Neural progenitor cell (in vitro differentiated cells): ENCODE measurements at regions not wholly inside any gene's neighbourhood (a gene's known extent, or its start where the extent isn't known, plus 50 kb on each side); places are given as distances from the start of the nearest gene placed in this dataset.

Experiments
- DNase-seq: peaks from one replicate; pipeline ENCODE4 v3.0.0-alpha.2; 2016; ENCODE audit warnings: low spot score
- H2AFZ ChIP-seq: fragments of 200-600 bp; sonication (generic); replicated peaks from 2 replicates; pipeline ENCODE4 v1.6.1; 2016; ENCODE audit warnings: antibody characterized with exemption
- H3F3A ChIP-seq: fragments of 200-600 bp; sonication (generic); 2 replicates; pipeline ENCODE4 v1.6.1; 2016; ENCODE audit warnings: antibody characterized with exemption, low read depth
- H3K27ac ChIP-seq: fragments of 200-600 bp; sonication (generic); 2 replicates; pipeline ENCODE4 v1.5.1; 2016; ENCODE audit warnings: mild to moderate bottlenecking
- H3K27me3 ChIP-seq: fragments of 200-600 bp; sonication (generic); 2 replicates; pipeline ENCODE4 v1.6.1; 2016; ENCODE audit warnings: mild to moderate bottlenecking, moderate library complexity
- H3K36me3 ChIP-seq: fragments of 200-600 bp; sonication (generic); 2 replicates; pipeline ENCODE4 v1.5.1; 2016
- H3K4me1 ChIP-seq: fragments of 200-600 bp; sonication (generic); 2 replicates; pipeline ENCODE4 v1.6.1; 2016; ENCODE audit warnings: mixed run types
- H3K4me2 ChIP-seq: fragments of 200-600 bp; sonication (generic); 2 replicates; pipeline ENCODE4 v1.6.1; 2016
- H3K4me3 ChIP-seq: fragments of 200-600 bp; sonication (generic); 2 replicates; pipeline ENCODE4 v1.5.1; 2016
- H3K79me2 ChIP-seq: fragments of 200-600 bp; sonication (generic); 2 replicates; pipeline ENCODE4 v1.6.1; 2016; ENCODE audit warnings: low read depth
- H3K9ac ChIP-seq: fragments of 200-600 bp; sonication (generic); 2 replicates; pipeline ENCODE4 v1.6.1; 2016
- H3K9me3 ChIP-seq: fragments of 200-600 bp; sonication (generic); 2 replicates; pipeline ENCODE4 v1.5.1; 2016; ENCODE audit warnings: low read depth
- H4K20me1 ChIP-seq: fragments of 200-600 bp; sonication (generic); 2 replicates; pipeline ENCODE4 v1.6.1; 2016; ENCODE audit warnings: low read depth
- H3K27ac Mint-ChIP-seq: 3 replicates; pipeline ENCODE4 v1.8.0; 2021; ENCODE audit warnings: mixed read lengths
- H3K27me3 Mint-ChIP-seq: 2 replicates; pipeline ENCODE4 v1.8.0; 2022; ENCODE audit warnings: low read depth, mild to moderate bottlenecking, inconsistent platforms, moderate library complexity, mixed read lengths; ENCODE audit not compliant: insufficient read depth
- H3K36me3 Mint-ChIP-seq: 3 replicates; pipeline ENCODE4 v1.8.0; 2021; ENCODE audit warnings: mixed read lengths
- H3K4me1 Mint-ChIP-seq: 3 replicates; pipeline ENCODE4 v1.8.0; 2021; ENCODE audit warnings: mixed read lengths
- H3K4me3 Mint-ChIP-seq: 3 replicates; pipeline ENCODE4 v1.8.0; 2021; ENCODE audit warnings: mild to moderate bottlenecking, moderate library complexity, mixed read lengths
- H3K9me3 Mint-ChIP-seq: 3 replicates; pipeline ENCODE4 v1.8.0; 2020; ENCODE audit warnings: mixed read lengths
- CTCF ChIP-seq: fragments of 200-600 bp; sonication (generic); IDR thresholded peaks from 2 replicates; pipeline ENCODE4 v1.5.1; 2017; ENCODE audit warnings: antibody characterized with exemption, mild to moderate bottlenecking
- EZH2 ChIP-seq: fragments of 200-600 bp; sonication (generic); IDR thresholded peaks from 2 replicates; pipeline ENCODE4 v1.6.1; 2017; ENCODE audit warnings: antibody characterized with exemption, mild to moderate bottlenecking, moderate library complexity
- EZH2phosphoT487 ChIP-seq: fragments of 200-600 bp; sonication (generic); IDR thresholded peaks from 2 replicates; pipeline ENCODE4 v1.6.1; 2017; ENCODE audit warnings: antibody characterized with exemption

GRCh38 chr5:96506376-96506775 lies 73.3 kb upstream of the PCSK1 start:
- H3K4me3 Mint-ChIP-seq: peak overlapping the region; percentile 34
- H3K27ac Mint-ChIP-seq: peak overlapping the region; percentile 92
- Histone ChIP-seq H3K9me3 (no peaks in the 10 kb centered on the region), H3K4me1 (peaks cover 47% of the 10 kb centered on the region), H3K4me2 (no peak overlapping the region), H3F3A (peaks cover 28% of the 10 kb centered on the region), H2AFZ (no peak overlapping the region), H3K79me2 (no peaks in the 10 kb centered on the region), H3K27me3 (no peaks in the 10 kb centered on the region), H4K20me1 (no peaks in the 10 kb centered on the region), H3K9ac (no peak overlapping the region), H3K36me3 (no peaks in the 10 kb centered on the region), H3K4me3 (no peak overlapping the region), H3K27ac (no peak overlapping the region)
- no peak for DNase-seq
- no peaks in the 10 kb centered on the region for H3K27me3 Mint-ChIP-seq
- peaks cover 55% of the 10 kb centered on the region for H3K4me1 Mint-ChIP-seq
- H3K36me3 Mint-ChIP-seq: no peaks in the 10 kb centered on the region
- no peaks in the 10 kb centered on the region for H3K9me3 Mint-ChIP-seq
- TF ChIP-seq EZH2: no peak
- no peak for TF ChIP-seq EZH2phosphoT487

- Mint-ChIP-seq H3K27me3 (no peaks in the 10 kb centered on the region), H3K4me1 (peaks cover 52% of the 10 kb centered on the region)
Measured at GRCh38 chr5:96506866-96507527, 73.9 kb upstream of the PCSK1 start.

GRCh38 chr5:96509316-96509715 lies 76.3 kb upstream of the PCSK1 start:
- Histone ChIP-seq H3K36me3 (no peaks in the 10 kb centered on the region), H3K4me1 (peaks cover 22% of the 10 kb centered on the region), H3F3A (peaks cover 8% of the 10 kb centered on the region), H3K27ac (no peak overlapping the region), H2AFZ (no peak overlapping the region), H3K4me3 (no peak overlapping the region), H3K9me3 (no peaks in the 10 kb centered on the region), H3K4me2 (no peak overlapping the region), H3K27me3 (no peaks in the 10 kb centered on the region), H4K20me1 (no peaks in the 10 kb centered on the region), H3K79me2 (no peaks in the 10 kb centered on the region), H3K9ac (no peak overlapping the region)
- Mint-ChIP-seq H3K36me3 (no peaks in the 10 kb centered on the region), H3K4me3 (no peak overlapping the region), H3K27ac (peak overlapping the region; percentile 90), H3K4me1 (peaks cover 31% of the 10 kb centered on the region), H3K9me3 (no peaks in the 10 kb centered on the region), H3K27me3 (no peaks in the 10 kb centered on the region)
- DNase-seq: no peak
- TF ChIP-seq EZH2phosphoT487 (no peak), CTCF (no peak), EZH2 (no peak)

More at GRCh38 chr5:96506866-96507527, 73.9 kb upstream of the PCSK1 start:
- H4K20me1 ChIP-seq: no peaks in the 10 kb centered on the region
- no peak overlapping the region for H3K4me2 ChIP-seq
- H2AFZ ChIP-seq: no peak overlapping the region
- H3K27me3 ChIP-seq: no peaks in the 10 kb centered on the region
- no peaks in the 10 kb centered on the region for H3K36me3 ChIP-seq
- Mint-ChIP-seq H3K27ac (no peak overlapping the region), H3K9me3 (no peaks in the 10 kb centered on the region), H3K4me3 (no peak overlapping the region), H3K36me3 (no peaks in the 10 kb centered on the region)
- H3F3A ChIP-seq: peaks cover 28% of the 10 kb centered on the region
- TF ChIP-seq CTCF (no peak), EZH2 (no peak), EZH2phosphoT487 (no peak)
- H3K9me3 ChIP-seq: no peaks in the 10 kb centered on the region
- H3K4me1 ChIP-seq: peaks cover 45% of the 10 kb centered on the region
- H3K79me2 ChIP-seq: no peaks in the 10 kb centered on the region
- H3K27ac ChIP-seq: no peak overlapping the region
- no peak overlapping the region for H3K9ac ChIP-seq
- DNase-seq: no peak
- H3K4me3 ChIP-seq: no peak overlapping the region

- Histone ChIP-seq H3K27me3 (no peaks in the 10 kb centered on the region), H3F3A (peaks cover 3% of the 10 kb centered on the region), H3K36me3 (no peaks in the 10 kb centered on the region), H3K9me3 (no peaks in the 10 kb centered on the region), H2AFZ (no peak overlapping the region), H3K27ac (no peak overlapping the region), H4K20me1 (no peaks in the 10 kb centered on the region), H3K9ac (no peak overlapping the region), H3K4me3 (no peak overlapping the region), H3K4me1 (peaks cover 17% of the 10 kb centered on the region), H3K79me2 (no peaks in the 10 kb centered on the region), H3K4me2 (no peak overlapping the region)
- H3K4me1 Mint-ChIP-seq: peaks cover 25% of the 10 kb centered on the region
- peak overlapping the region; percentile 90 for H3K27ac Mint-ChIP-seq
- no peaks in the 10 kb centered on the region for H3K36me3 Mint-ChIP-seq
- H3K4me3 Mint-ChIP-seq: no peak overlapping the region
- no peaks in the 10 kb centered on the region for H3K27me3 Mint-ChIP-seq
- DNase-seq: no peak
- no peak for TF ChIP-seq CTCF
- no peak for TF ChIP-seq EZH2phosphoT487
- TF ChIP-seq EZH2: no peak
- no peaks in the 10 kb centered on the region for H3K9me3 Mint-ChIP-seq
Measured at GRCh38 chr5:96509721-96510350, 76.8 kb upstream of the PCSK1 start.
